ENCODE measurements at regions not wholly inside any gene's neighbourhood (a gene's known extent, or its start where the extent isn't known, plus 50 kb on each side); places are given as distances from the start of the nearest gene placed in this dataset.

- H3K4me1 ChIP-seq, result no peaks in the 10 kb centered on the region
- intact Hi-C loops (cut with DNase I), result no loop called here
- no peak for DNase-seq
- TF ChIP-seq CTCF (IDR thresholded peaks at IDR 0.05) (no peak), POLR2A (IDR thresholded peaks at IDR 0.05) (no peak)
- no peaks in the 10 kb centered on the region for H3K27me3 ChIP-seq
- H3K27ac ChIP-seq, result no peak overlapping the region
- H3K9me3 ChIP-seq, result no peaks in the 10 kb centered on the region
- H3K36me3 ChIP-seq, result no peaks in the 10 kb centered on the region
- no peak overlapping the region for H3K4me3 ChIP-seq
- 41 to 42% methylated on average over 5 of the region's 5 CpGs for WGBS, 2 donors
Observed at GRCh38 chr4:27702730-27703431, 842.2 kb downstream of the STIM2 start.

GRCh38 chr4:27703771-27704170, 843.1 kb downstream of the STIM2 start:
- Histone ChIP-seq H3K4me1 (no peaks in the 10 kb centered on the region), H3K27ac (no peak overlapping the region), H3K9me3 (no peaks in the 10 kb centered on the region), H3K4me3 (no peak overlapping the region), H3K36me3 (no peaks in the 10 kb centered on the region), H3K27me3 (no peaks in the 10 kb centered on the region)
- TF ChIP-seq CTCF (IDR thresholded peaks at IDR 0.05) (no peak), POLR2A (IDR thresholded peaks at IDR 0.05) (no peak)
- DNase-seq, result no peak
- 68 to 77% methylated on average over 4 of the region's 4 CpGs for WGBS, 2 donors
- intact Hi-C loops (cut with DNase I), result no loop called here

- H3K36me3 ChIP-seq, result no peaks in the 10 kb centered on the region
Observed at GRCh38 chr4:27711041-27711440, 850.4 kb downstream of the STIM2 start.

GRCh38 chr4:27714073-27714472, 853.4 kb downstream of the STIM2 start:
- 0 to 19% methylated on average over 1 of the region's 1 CpG for WGBS, 2 donors
- no peak for DNase-seq
- H3K36me3 ChIP-seq, result no peaks in the 10 kb centered on the region
- H3K27me3 ChIP-seq, result no peaks in the 10 kb centered on the region
- H3K9me3 ChIP-seq, result no peaks in the 10 kb centered on the region
- intact Hi-C loops (cut with DNase I), result no loop called here
- H3K4me3 ChIP-seq, result no peak overlapping the region
- no peaks in the 10 kb centered on the region for H3K4me1 ChIP-seq
- no peak overlapping the region for H3K27ac ChIP-seq
- no peak for TF ChIP-seq CTCF (IDR thresholded peaks at IDR 0.05)
- TF ChIP-seq POLR2A (IDR thresholded peaks at IDR 0.05), result no peak

More at GRCh38 chr4:27711041-27711440, 850.4 kb downstream of the STIM2 start:
- no peak overlapping the region for H3K4me3 ChIP-seq
- no peaks in the 10 kb centered on the region for H3K4me1 ChIP-seq
- H3K27me3 ChIP-seq, result no peaks in the 10 kb centered on the region
- DNase-seq, result no peak
- WGBS, 2 donors, result 85 to 87% methylated on average over 3 of the region's 3 CpGs
- intact Hi-C loops (cut with DNase I), result no loop called here
- TF ChIP-seq CTCF (IDR thresholded peaks at IDR 0.05), result no peak
- no peak for TF ChIP-seq POLR2A (IDR thresholded peaks at IDR 0.05)
- H3K27ac ChIP-seq, result no peak overlapping the region
- no peaks in the 10 kb centered on the region for H3K9me3 ChIP-seq

- intact Hi-C loops (cut with DNase I), result no loop called here
- no peaks in the 10 kb centered on the region for H3K27me3 ChIP-seq
- DNase-seq, result no peak
- WGBS, 2 donors, result 46 to 63% methylated on average over 2 to 3 of the region's 3 CpGs
- H3K9me3 ChIP-seq, result no peaks in the 10 kb centered on the region
- no peak overlapping the region for H3K27ac ChIP-seq
- TF ChIP-seq POLR2A (IDR thresholded peaks at IDR 0.05), result no peak
- TF ChIP-seq CTCF (IDR thresholded peaks at IDR 0.05), result no peak
- no peaks in the 10 kb centered on the region for H3K36me3 ChIP-seq
- H3K4me1 ChIP-seq, result no peaks in the 10 kb centered on the region
- H3K4me3 ChIP-seq, result no peak overlapping the region
Observed at GRCh38 chr4:27716693-27717430, 856.2 kb downstream of the STIM2 start.
